ENCODE measurements at regions not wholly inside any gene's neighbourhood (a gene's known extent, or its start where the extent isn't known, plus 50 kb on each side); places are given as distances from the start of the nearest gene placed in this dataset.

- DNase-seq (ENCODE audit: low read depth, low spot score), result no peak
Observed at GRCh38 chr12:128047266-128048060, 219.5 kb upstream of the TMEM132C start.

DNA sequence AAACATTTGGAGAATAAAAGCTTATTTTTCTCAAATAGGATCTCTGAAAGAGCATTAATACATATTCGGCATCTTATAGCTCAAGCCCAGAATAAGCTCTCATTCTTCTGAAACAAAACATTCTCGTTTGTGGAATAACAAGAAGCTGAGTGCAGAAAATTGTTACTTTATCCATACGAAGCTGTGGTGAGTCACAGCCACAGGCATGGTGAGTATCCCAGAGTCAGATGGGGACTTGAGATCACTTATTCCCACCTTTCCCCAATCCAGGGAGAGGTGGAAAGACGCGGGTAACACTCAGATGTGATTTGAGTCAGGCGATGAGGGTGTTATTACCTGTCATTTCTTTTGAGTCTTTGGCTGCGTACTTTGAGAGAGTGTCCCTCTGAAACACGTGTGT is 214.6 kb upstream of the TMEM132C start:
- DNase-seq (ENCODE audit: low read depth, low spot score), result no peak

DNA sequence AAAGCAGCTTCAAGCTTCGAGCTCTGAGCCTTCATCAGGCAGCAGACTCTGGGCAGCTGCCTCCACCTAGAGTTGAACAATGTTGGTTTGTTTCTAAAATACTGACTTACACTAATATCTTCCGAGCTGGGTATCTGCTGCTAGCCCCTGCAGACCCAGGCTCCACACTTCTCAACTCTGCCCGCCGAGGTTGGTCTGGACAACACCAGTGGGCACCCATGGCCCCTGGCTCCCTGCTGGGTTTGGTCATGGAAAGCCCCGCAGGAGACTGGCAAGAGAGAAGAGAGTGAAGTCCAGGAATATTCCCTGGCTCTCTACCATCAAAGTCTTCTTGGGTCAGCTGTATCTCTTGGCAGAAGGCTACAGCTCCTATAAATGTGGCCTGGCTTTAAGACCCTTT is 214.2 kb upstream of the TMEM132C start:
- no peak for DNase-seq (ENCODE audit: low read depth, low spot score)

- no peak for DNase-seq (ENCODE audit: low read depth, low spot score)
Observed at GRCh38 chr12:128055567-128055966, 211.4 kb upstream of the TMEM132C start.

DNA sequence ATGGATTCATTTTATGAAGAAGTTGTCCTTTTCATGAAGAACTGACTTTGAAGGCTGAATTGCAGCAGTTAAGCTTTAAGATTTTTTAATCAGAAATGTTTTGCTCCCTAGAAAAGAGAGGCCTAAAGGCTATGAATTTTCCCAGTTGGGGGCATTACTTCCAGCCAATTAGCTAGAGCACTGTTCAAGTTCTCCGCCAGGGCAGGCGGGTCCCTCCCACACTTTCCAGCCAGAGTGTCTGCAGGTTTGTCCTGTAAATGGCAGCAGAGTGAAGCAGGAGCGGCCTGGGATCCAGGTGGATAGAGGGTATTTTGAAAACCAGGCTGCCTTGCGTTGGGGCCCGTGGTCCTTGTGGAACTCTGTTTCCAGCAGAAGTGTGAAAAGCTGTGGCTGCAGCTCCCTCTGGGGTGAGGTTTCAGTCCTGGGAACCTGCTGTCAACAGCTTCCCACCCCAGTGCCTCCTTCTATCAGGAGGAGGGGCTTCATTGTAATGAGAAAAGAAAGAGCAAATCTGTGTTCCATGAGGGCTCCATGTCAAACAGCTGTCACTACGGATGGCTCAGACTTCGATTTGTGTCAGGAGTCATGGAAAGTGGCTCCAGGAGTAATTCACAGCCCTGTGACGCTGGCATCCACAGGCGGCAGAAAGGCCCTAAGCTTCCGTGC is 210.7 kb upstream of the TMEM132C start:
- DNase-seq (ENCODE audit: low read depth, low spot score), result no peak

DNA sequence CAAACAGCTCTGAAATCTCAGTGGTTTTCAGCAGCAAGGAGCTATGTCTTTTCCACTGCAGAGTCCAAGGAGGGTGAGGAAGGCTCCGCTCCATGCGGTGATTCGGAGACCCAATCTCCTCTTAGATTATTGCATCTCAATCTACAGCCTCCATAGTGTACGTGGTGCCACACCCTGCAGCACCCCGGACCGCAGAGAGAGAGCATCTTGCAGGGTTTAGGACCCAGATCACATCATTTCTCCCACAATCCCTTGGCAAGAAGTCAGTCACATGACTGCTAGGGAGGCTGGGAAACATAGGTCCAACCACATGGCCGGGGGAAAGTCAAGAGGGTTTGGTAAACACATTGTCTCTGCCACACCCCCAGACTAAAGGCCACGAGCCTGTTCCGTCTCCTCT is 209.4 kb upstream of the TMEM132C start:
- no peak for DNase-seq (ENCODE audit: low read depth, low spot score)

- no peak for DNase-seq (ENCODE audit: low read depth, low spot score)
Observed at GRCh38 chr12:128059621-128060370, 207.2 kb upstream of the TMEM132C start.

DNA sequence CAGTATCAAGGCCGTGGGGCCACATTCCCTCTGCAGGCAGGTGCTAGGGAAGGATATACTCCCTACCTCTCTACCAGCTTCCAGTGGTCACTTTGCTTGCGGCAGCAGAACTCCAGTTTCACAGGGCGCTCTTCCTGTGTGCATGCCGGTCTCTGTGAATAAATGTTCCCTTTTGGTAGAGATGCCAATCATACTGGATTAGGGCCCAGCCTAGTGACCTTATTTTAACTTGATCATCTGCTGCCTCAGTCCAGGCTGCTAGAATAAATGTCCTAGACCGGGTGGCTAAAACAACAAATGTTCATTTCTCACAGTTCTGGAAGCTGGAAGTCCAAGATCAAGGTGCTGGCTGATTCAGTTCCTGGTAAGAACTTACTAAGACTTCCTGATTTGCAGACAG is 198.8 kb upstream of the TMEM132C start:
- no peak for DNase-seq (ENCODE audit: low read depth, low spot score)

DNA sequence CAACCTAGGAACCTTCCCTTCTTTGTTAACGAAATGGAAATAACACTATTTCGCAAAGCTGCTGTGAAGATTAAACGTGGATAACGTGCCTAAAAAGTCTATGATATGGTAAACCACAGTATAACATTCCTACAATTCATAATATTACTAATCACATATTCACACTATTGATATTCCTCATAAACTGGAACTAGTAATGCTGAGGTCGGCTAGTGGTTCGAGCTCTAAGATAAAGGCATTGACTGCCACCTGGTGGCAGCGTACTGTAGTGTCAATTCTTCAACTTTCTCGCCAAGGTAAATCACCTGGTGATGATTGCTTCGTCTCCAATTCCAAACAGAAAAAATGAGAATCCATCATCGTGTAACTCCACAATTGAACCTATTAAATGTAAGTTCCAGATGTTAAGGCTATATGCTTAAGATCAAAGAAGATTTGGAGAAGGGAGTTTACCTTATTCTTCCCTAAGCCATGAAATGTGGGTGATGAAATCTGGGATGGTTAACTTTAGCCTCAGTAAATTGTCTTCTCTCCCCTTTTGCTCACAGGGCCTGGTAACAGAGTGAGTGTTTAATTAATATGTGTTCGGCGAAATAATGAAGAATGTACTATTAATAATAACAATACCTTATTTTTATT is 197.5 kb upstream of the TMEM132C start:
- DNase-seq (ENCODE audit: low read depth, low spot score), result no peak

- no peak for DNase-seq (ENCODE audit: low read depth, low spot score)
Observed at GRCh38 chr12:128073937-128074336, 193.0 kb upstream of the TMEM132C start.

GRCh38 chr12:128075332-128075731 is 191.6 kb upstream of the TMEM132C start:
- DNase-seq (ENCODE audit: low read depth, low spot score), result no peak

DNA sequence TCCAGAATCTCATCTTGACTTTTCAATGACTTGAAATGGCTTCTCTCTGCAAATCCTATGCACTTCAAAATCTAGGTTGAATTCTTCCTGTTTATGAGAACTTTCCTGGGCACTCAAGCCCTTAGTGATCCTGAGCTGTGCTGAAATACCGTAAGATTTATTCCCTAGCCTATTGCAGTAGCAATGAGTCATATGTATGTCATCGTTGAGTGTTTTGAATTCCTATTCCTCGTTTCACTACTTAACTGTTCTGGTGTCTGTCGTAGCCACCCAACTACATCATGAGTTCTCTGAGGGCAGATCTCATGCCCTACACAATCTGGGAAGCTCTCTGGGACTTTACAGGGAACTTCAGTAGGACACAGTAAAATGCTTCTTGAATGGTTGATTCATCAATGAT is 190.8 kb upstream of the TMEM132C start:
- DNase-seq (ENCODE audit: low read depth, low spot score), result no peak

DNA sequence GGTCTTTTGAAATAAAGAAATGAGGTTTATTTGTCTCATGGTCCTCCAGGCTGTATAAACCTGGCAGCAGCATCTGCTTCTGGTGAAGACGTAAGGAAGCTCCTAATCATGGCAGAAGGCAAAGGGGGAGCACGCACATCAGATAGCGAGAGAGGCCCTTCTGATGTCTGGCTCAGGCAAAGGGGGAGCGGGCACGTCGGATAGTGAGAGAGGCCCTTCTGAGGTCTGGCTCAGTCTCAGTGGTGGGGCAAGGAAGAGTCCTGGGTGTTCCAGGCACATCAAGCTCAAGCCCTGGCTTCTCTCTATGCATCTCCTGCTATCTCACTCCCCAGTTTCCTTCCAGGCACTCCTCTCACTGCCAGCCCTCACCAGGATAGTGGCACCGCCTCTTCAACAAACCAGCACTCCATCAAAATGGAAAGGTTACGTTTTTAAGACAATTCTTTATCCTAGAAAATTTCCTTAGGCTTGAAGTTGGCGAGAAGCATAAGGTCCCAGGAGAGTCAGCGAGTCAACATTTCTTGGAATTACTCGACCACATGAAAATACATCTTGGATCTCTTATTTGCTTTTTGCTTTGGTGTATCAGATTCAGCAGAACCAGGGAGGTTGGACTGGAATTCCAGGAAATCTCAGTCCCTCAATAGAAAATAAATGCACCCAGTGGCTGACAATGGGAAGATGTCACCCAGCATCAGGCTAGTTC is 189.6 kb upstream of the TMEM132C start:
- no peak for DNase-seq (ENCODE audit: low read depth, low spot score)

- DNase-seq (ENCODE audit: low read depth, low spot score), result no peak
Observed at GRCh38 chr12:128077917-128078298, 189.1 kb upstream of the TMEM132C start.

GRCh38 chr12:128078301-128078971 is 188.5 kb upstream of the TMEM132C start:
- DNase-seq (ENCODE audit: low read depth, low spot score), result no peak

GRCh38 chr12:128079446-128079845 is 187.5 kb upstream of the TMEM132C start:
- no peak for DNase-seq (ENCODE audit: low read depth, low spot score)

- DNase-seq (ENCODE audit: low read depth, low spot score), result no peak
Observed at GRCh38 chr12:128083132-128083729, 183.7 kb upstream of the TMEM132C start.

- DNase-seq (ENCODE audit: low read depth, low spot score), result no peak
Observed at GRCh38 chr12:128088926-128089325, 178.0 kb upstream of the TMEM132C start.

- no peak for DNase-seq (ENCODE audit: low read depth, low spot score)
Observed at GRCh38 chr12:128089961-128090360, 177.0 kb upstream of the TMEM132C start.

- DNase-seq (ENCODE audit: low read depth, low spot score), result no peak
Observed at GRCh38 chr12:128091101-128091720, 175.8 kb upstream of the TMEM132C start.

All from brain pericyte (primary cell).